Kidney epithelial cell (primary cell): ENCODE measurements at regions not wholly inside any gene's neighbourhood (a gene's known extent, or its start where the extent isn't known, plus 50 kb on each side); places are given as distances from the start of the nearest gene placed in this dataset.

Experiments
- DNase-seq: peaks from one replicate; pipeline ENCODE4 v3.0.0-alpha.2; 2010; ENCODE audit warnings: low read depth
- H3K27me3 ChIP-seq: 2 replicates; pipeline ENCODE4 v1.6.0; 2011; ENCODE audit warnings: low read length; ENCODE audit not compliant: control insufficient read depth, insufficient read depth
- H3K36me3 ChIP-seq: 2 replicates; pipeline ENCODE4 v1.5.1; 2011; ENCODE audit warnings: low read length; ENCODE audit not compliant: control insufficient read depth, insufficient read depth
- H3K4me3 ChIP-seq: 2 replicates; pipeline ENCODE4 v1.5.1; 2011; ENCODE audit warnings: low read depth, mild to moderate bottlenecking, control low read depth, low read length
- TF ChIP-seq, protein P1 (sequence below): IDR thresholded peaks from 2 replicates; pipeline ENCODE4 v1.5.1; 2011; ENCODE audit warnings: mild to moderate bottlenecking, moderate library complexity, low read length, control low read depth, inconsistent platforms; ENCODE audit not compliant: insufficient read depth, poor library complexity, severe bottlenecking

DNA sequence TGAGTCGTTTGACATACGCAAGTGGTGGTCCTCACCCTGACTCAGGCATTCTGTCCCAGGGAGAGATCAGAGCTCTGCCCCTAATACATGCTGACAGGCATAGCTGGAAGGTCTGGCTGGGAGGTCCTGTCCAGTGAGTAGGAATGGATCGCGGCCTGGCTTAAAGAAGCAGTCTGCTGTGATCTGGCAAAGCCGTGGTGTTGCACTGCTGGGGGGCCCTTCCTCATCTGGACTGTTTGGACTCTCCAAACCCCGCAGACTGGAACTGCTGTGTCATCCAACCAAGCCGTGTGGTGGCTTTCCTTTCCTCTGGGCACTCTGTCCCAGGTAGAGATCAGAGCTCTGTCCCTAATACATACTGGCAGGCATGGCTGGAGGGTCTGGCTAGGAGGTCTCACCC, 64.3 kb upstream of the MAGEB16 start:
- no peaks in the 10 kb centered on the region for H3K27me3 ChIP-seq
- TF ChIP-seq, protein P1, sequence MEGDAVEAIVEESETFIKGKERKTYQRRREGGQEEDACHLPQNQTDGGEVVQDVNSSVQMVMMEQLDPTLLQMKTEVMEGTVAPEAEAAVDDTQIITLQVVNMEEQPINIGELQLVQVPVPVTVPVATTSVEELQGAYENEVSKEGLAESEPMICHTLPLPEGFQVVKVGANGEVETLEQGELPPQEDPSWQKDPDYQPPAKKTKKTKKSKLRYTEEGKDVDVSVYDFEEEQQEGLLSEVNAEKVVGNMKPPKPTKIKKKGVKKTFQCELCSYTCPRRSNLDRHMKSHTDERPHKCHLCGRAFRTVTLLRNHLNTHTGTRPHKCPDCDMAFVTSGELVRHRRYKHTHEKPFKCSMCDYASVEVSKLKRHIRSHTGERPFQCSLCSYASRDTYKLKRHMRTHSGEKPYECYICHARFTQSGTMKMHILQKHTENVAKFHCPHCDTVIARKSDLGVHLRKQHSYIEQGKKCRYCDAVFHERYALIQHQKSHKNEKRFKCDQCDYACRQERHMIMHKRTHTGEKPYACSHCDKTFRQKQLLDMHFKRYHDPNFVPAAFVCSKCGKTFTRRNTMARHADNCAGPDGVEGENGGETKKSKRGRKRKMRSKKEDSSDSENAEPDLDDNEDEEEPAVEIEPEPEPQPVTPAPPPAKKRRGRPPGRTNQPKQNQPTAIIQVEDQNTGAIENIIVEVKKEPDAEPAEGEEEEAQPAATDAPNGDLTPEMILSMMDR = no peak
- H3K4me3 ChIP-seq = no peak overlapping the region

DNA sequence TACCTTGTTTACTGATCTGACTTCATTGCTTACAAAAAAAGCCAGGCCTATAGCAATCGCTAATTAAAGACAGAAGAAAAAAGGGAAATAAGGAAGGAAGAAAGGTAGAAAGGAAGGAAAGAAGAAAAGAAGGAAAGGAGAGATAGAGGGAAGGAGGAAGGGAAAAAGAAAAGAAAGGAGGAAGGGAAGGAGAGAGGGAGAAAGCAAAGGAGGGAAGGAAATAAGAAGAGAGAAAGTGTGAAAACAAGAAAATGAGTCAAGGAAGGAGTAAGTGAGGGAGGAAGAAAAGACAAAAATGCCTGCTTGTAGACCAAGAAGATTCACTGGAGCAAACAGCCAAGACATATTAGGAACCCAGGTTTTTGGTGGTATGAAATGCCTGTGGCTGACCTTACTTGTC, 57.0 kb upstream of the MAGEB16 start:
- TF ChIP-seq, protein P1 = no peak
- no peak for DNase-seq
- Histone ChIP-seq H3K27me3 (no peaks in the 10 kb centered on the region), H3K4me3 (no peak overlapping the region), H3K36me3 (no peaks in the 10 kb centered on the region)

More for the DNA sequence above, 64.3 kb upstream of the MAGEB16 start:
- no peak for DNase-seq
- no peaks in the 10 kb centered on the region for H3K36me3 ChIP-seq

DNA sequence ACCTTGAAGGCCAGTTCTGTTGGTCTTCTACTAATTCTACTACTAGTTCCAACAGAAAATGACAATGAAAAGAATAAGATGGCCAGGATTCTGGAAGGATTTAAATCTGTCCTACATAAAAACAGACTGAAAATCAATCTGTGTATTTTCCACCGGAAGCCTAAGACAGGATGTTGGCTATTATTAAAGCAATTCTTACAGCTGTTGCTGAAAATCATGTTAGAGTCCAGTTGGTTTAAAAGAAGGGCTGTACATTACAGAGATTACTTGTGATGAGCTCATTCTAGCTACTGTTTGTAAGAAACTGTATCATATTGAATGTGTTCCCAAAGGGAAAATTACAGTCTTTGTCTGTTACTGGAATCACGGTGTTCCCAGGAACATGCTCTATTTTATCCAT, 54.8 kb upstream of the MAGEB16 start:
- no peak for DNase-seq
- H3K36me3 ChIP-seq = no peaks in the 10 kb centered on the region
- H3K27me3 ChIP-seq = no peaks in the 10 kb centered on the region
- TF ChIP-seq, protein P1 = no peak
- no peak overlapping the region for H3K4me3 ChIP-seq
